AG09309 (cell line): ENCODE measurements at regions not wholly inside any gene's neighbourhood (a gene's known extent, or its start where the extent isn't known, plus 50 kb on each side); places are given as distances from the start of the nearest gene placed in this dataset.

Experiments used
- DNase-seq: peaks from one replicate; pipeline ENCODE4 v3.0.0-alpha.2; 2010; ENCODE audit warnings: low read depth
- H3K4me3 ChIP-seq: 2 replicates; pipeline ENCODE4 v1.5.1; 2011; ENCODE audit warnings: mild to moderate bottlenecking, low read depth, low read length, moderate library complexity; ENCODE audit not compliant: control insufficient read depth
- TF ChIP-seq, protein P1 (sequence below): IDR thresholded peaks from 2 replicates; pipeline ENCODE4 v1.5.1; 2011; ENCODE audit warnings: mild to moderate bottlenecking, low read depth, low read length, inconsistent platforms; ENCODE audit not compliant: insufficient read depth, control insufficient read depth; ENCODE audit errors: missing control alignments

- H3K4me3 ChIP-seq = no peak overlapping the region
- DNase-seq = no peak
- TF ChIP-seq, protein P1, sequence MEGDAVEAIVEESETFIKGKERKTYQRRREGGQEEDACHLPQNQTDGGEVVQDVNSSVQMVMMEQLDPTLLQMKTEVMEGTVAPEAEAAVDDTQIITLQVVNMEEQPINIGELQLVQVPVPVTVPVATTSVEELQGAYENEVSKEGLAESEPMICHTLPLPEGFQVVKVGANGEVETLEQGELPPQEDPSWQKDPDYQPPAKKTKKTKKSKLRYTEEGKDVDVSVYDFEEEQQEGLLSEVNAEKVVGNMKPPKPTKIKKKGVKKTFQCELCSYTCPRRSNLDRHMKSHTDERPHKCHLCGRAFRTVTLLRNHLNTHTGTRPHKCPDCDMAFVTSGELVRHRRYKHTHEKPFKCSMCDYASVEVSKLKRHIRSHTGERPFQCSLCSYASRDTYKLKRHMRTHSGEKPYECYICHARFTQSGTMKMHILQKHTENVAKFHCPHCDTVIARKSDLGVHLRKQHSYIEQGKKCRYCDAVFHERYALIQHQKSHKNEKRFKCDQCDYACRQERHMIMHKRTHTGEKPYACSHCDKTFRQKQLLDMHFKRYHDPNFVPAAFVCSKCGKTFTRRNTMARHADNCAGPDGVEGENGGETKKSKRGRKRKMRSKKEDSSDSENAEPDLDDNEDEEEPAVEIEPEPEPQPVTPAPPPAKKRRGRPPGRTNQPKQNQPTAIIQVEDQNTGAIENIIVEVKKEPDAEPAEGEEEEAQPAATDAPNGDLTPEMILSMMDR = no peak
Measured at GRCh38 chr13:90414691-90415596, 932.5 kb upstream of the MIR17HG start.

- TF ChIP-seq, protein P1 = no peak
- H3K4me3 ChIP-seq = no peak overlapping the region
- DNase-seq = no peak
Measured at GRCh38 chr13:90415902-90416301, 931.6 kb upstream of the MIR17HG start.

DNA sequence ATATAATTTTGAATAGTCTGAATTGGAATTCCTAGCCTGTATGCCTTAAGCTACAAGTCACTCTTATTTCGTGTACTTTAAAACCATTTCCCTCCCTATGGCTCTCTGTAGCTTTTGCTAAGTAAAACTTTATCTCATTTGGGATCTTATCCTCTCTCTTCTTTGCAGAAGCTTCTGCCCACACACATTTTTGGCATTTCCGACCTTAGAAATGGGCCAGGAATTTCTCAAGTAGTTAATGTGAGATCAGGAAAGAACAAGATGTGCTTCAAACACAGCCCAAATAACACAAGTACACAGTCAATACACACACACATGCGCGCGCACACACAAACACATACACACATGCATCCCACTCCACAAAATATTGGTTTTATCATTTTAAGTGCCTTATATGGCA lies 931.0 kb upstream of the MIR17HG start:
- TF ChIP-seq, protein P1 = no peak

DNA sequence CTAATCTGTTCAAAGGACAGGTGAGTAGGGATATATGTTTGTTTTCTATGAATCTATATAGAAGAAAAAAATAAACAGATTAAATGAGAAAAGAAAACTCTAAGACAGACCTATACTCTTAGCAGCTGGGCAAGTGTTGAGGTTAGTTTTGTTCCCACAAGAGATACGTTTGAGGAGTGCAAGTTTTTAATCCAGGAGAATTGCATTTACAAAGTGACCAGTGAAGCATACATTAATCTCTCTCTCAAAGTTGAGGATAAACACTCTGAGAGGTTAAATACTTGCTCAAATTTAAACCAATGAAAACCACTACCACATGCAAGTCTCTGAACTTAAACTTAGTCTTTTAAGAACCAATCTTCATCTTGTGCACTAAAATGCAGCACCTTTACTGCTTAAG lies 930.5 kb upstream of the MIR17HG start:
- TF ChIP-seq, protein P1 = no peak
- no peak overlapping the region for H3K4me3 ChIP-seq
- no peak for DNase-seq

More for the DNA sequence above, 931.0 kb upstream of the MIR17HG start:
- no peak overlapping the region for H3K4me3 ChIP-seq
- peak; percentile 55 for DNase-seq

- DNase-seq = no peak
- TF ChIP-seq, protein P1 = peak; percentile 29
- no peak overlapping the region for H3K4me3 ChIP-seq
Measured at GRCh38 chr13:90420683-90421082, 926.8 kb upstream of the MIR17HG start.

DNA sequence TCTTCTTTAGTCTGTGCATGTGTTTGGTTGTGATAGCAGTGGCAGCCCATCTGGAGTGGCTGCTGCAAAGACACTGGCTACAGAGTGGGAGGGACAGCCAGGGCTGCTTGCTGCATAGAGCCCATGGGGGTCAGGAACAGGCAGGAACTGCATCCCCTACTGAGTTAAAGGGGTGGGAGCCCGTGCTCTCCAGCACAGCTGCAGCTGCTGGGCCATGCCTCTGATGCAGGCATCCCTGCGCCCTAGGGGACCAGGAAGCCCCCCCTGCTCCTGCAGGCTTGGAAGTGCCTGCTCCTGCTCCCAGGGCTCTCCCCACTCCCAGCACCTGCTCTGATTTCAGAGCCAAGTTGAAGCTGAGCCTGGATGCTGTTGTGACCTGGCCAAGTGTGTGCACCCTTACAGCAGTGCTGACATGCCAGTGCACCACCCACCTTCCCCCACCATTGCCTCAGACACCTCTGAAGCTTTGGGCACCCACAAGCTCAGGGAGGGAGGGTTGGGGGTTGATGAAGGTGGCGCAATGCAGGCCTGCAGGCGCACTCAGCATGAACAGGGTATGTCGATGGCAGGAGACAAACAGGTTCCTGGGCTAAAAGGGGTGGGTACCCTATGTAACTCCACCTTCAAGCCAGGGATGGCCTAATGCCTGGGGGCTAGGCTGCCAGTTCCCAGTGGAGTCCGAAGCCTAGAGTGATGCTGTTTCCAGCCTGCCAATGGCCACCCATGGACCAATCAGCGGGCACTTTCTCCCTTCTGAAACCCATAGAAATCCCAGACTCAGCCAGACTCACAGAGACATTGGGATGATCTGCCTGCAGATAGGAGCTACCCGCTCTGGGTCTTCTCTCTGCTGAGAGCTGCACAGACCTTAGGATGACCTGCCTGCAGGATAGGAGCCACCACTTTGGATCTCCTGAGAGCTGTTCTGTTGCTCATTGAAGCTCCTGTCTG lies 919.9 kb upstream of the MIR17HG start:
- H3K4me3 ChIP-seq = no peak overlapping the region
- TF ChIP-seq, protein P1 = no peak
- no peak for DNase-seq
